ENCODE measurements at regions not wholly inside any gene's neighbourhood (a gene's known extent, or its start where the extent isn't known, plus 50 kb on each side); places are given as distances from the start of the nearest gene placed in this dataset.

DNA sequence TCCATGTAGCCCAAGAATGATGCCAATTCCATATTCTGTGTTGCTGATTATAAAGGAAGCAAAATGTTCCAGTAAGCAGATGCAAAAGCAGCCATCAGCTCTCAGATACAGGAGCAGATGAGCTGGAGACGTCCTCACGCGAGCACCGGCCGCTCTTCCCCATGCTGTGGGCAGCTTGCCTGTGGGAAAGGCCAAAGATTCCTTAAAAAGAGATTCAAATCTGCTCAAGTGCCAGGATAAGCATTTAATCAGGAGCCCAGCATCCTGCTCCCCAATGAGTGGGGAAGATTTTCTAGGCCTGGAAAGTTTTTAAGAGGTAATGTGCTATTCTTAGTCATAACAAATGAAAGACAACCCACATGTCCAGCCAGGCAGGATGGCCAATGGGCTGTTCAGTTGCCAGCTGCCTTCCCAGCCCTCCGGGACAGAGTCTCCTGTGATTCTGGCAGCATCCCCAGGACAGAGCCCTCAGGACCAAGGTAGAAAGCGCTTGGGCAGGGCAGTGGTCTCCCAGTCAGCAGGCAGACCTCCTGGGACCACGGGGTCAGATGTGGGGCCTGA, 108.2 kb upstream of the TMPRSS2 start:
- DNase-seq (ENCODE audit: low read depth, low spot score), result peak; percentile 80
- in situ Hi-C loops (cut with HindIII; ENCODE audit: low sequenced_read_pairs), result no loop called here
- TF ChIP-seq, protein P1, sequence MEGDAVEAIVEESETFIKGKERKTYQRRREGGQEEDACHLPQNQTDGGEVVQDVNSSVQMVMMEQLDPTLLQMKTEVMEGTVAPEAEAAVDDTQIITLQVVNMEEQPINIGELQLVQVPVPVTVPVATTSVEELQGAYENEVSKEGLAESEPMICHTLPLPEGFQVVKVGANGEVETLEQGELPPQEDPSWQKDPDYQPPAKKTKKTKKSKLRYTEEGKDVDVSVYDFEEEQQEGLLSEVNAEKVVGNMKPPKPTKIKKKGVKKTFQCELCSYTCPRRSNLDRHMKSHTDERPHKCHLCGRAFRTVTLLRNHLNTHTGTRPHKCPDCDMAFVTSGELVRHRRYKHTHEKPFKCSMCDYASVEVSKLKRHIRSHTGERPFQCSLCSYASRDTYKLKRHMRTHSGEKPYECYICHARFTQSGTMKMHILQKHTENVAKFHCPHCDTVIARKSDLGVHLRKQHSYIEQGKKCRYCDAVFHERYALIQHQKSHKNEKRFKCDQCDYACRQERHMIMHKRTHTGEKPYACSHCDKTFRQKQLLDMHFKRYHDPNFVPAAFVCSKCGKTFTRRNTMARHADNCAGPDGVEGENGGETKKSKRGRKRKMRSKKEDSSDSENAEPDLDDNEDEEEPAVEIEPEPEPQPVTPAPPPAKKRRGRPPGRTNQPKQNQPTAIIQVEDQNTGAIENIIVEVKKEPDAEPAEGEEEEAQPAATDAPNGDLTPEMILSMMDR (IDR thresholded peaks at IDR 0.05; ENCODE audit: low read depth, low read length), result no peak
- no peak overlapping the region for H3K4me3 ChIP-seq (ENCODE audit: low read depth, low read length)

DNA sequence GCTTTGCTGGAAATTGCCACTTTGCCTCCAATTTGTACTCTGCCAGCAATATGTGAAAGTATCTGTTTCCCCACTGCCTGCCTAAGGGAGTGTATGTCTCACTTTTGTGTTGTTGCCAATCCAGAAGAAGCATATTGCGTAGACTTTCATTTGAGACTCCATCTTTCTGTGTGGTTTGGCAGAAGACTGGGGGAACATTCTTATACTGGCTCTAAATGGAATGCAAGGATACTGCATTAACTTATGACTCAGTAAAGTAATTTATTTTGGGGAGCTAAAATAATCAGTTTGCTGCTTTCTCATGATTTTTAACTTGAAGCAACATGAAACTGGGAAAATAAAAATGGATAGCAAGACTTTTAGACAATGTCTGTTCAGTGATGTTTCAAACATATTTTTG, 107.7 kb upstream of the TMPRSS2 start:
- in situ Hi-C loops (cut with HindIII; ENCODE audit: low sequenced_read_pairs), result no loop called here
- H3K4me3 ChIP-seq (ENCODE audit: low read depth, low read length), result no peak overlapping the region
- DNase-seq (ENCODE audit: low read depth, low spot score), result peak; percentile 97
- TF ChIP-seq, protein P1 (IDR thresholded peaks at IDR 0.05; ENCODE audit: low read depth, low read length), result no peak

DNA sequence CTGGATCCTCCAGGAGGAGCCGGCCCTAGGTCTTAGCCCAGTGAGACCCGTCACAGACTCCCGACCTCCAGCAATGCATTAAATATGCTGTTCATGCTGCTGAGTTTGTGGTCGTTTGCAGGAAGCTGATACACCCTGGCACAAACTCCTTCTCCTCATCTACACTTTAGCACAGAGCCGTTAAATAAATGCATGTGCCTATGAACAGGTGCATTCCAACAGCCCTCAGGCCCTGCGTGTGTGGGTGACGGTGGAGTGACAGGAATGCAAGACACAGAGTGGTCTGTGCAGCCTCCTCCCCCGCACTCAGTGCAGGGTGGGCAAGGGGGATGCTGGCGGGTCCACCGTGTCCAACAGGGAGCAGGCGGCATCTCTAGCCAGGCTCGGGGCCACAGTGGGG, 106.6 kb upstream of the TMPRSS2 start:
- DNase-seq (ENCODE audit: low read depth, low spot score), result no peak
- TF ChIP-seq, protein P1 (IDR thresholded peaks at IDR 0.05; ENCODE audit: low read depth, low read length), result no peak
- H3K4me3 ChIP-seq (ENCODE audit: low read depth, low read length), result no peak overlapping the region
- in situ Hi-C loops (cut with HindIII; ENCODE audit: low sequenced_read_pairs), result no loop called here

DNA sequence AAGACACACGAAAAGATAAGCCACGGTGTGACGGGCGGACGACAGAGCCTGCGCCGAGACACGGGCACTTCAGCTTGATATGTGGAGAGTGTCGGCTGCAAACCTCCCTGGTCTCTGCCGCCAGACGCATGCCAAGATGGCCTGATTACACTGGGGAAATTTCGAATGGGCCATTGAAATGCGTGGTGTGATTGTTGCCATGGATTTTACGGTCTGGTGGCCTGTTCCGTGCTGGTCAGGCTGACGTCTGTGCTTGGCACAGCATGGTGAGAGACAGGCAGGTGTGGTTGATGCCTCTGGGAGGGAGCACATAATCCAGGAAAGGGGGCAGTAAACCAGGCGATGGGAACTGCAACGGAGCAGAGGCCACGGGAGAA, 105.6 kb upstream of the TMPRSS2 start:
- no peak for DNase-seq (ENCODE audit: low read depth, low spot score)
- TF ChIP-seq, protein P1 (IDR thresholded peaks at IDR 0.05; ENCODE audit: low read depth, low read length), result no peak
- in situ Hi-C loops (cut with HindIII; ENCODE audit: low sequenced_read_pairs), result no loop called here
- H3K4me3 ChIP-seq (ENCODE audit: low read depth, low read length), result no peak overlapping the region

DNA sequence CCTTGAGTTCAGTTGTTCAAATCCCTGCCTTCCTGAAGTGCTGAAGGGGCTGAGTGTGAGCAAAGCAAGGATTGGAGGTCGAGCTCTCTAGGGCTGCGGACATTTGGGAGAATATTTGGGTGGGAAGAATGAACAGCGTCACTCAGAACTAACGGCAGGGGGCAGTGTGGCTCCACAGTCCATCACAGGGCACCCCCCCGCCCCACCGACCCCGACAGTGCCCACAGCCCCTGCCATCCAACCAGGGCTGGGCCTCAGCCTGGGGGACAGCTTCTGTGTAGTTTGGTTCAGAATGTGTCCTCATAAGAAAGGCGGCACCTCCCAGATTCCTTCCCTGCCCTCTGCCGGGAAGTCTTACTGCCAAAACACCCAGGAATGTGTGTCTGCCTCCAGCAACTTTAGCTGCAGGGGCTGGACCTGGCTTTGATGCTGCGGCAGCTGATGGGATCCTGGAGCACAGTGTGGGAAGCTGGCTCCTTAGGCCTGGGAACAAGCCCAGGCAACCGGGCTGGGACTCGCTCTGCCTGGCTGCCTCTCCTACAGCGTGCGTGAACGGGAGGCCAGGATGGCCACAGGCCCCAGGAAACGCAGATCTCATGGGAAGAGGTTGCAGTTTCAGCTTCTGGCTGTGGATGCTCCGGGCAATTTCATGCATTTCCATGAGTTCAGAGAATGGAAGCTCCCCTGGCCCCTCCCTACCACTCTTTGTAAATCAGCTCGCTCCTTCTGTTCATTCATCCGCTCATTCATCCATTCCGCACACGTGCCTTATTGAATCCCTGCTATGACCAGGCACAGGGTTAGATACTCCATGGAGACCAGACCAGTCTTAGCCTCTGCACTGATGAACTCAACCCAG, 104.9 kb upstream of the TMPRSS2 start:
- no peak overlapping the region for H3K4me3 ChIP-seq (ENCODE audit: low read depth, low read length)
- TF ChIP-seq, protein P1 (IDR thresholded peaks at IDR 0.05; ENCODE audit: low read depth, low read length), result peak; percentile 72
- in situ Hi-C loops (cut with HindIII; ENCODE audit: low sequenced_read_pairs), result no loop called here
- peak; percentile 95 for DNase-seq (ENCODE audit: low read depth, low spot score)

DNA sequence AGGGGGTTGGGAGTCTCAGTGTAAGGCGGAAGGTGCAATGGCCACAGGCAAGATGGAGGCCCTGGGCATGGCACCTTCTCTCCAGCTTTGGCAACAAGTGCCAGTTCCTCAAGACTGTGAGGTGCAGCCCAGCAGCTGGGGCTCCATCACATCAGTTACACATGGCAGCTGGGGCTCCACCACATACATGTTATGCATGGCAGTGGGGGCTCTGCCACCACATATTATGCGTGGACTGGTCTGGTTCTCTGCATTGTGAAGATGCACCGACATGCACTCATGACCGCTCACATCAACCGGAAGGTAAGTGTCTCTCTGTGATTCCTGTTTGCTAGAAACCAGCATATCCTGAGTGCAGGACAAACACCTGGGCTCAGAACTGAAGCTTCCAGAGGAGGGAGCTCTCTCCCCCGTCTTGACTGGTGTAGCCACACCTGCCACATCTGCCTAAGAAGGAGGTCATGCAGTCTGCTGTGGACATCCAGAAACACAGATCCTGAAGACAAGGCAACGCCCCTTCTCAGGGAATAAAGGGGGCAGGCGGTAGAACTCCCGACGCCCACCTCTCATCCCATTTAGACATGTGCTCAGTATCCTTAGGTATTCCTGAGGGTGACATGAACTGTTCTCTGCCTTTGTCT, 104.1 kb upstream of the TMPRSS2 start:
- TF ChIP-seq, protein P1 (IDR thresholded peaks at IDR 0.05; ENCODE audit: low read depth, low read length), result peak; percentile 32
- in situ Hi-C loops (cut with HindIII; ENCODE audit: low sequenced_read_pairs), result no loop called here
- DNase-seq (ENCODE audit: low read depth, low spot score), result no peak
- H3K4me3 ChIP-seq (ENCODE audit: low read depth, low read length), result no peak overlapping the region
